ENCODE measurements at regions not wholly inside any gene's neighbourhood (a gene's known extent, or its start where the extent isn't known, plus 50 kb on each side); places are given as distances from the start of the nearest gene placed in this dataset.

GRCh38 chr15:95470997-95471689, 859.4 kb upstream of the NR2F2 start:
- DNase-seq, result no peak

- DNase-seq, result no peak
These were observed 858.8 kb upstream of the NR2F2 start for GRCh38 chr15:95471690-95472086.

GRCh38 chr15:95475067-95475466, 855.4 kb upstream of the NR2F2 start:
- no peak for DNase-seq

GRCh38 chr15:95479308-95479707, 851.2 kb upstream of the NR2F2 start:
- DNase-seq, result no peak

- DNase-seq, result no peak
These were observed 845.1 kb upstream of the NR2F2 start for GRCh38 chr15:95485367-95485766.

- no peak for DNase-seq
These were observed 844.3 kb upstream of the NR2F2 start for GRCh38 chr15:95486224-95486623.

- no peak for DNase-seq
These were observed 841.4 kb upstream of the NR2F2 start for GRCh38 chr15:95489103-95489502.

- no peak for DNase-seq
These were observed 838.0 kb upstream of the NR2F2 start for GRCh38 chr15:95492388-95493070.

- no peak for DNase-seq
These were observed 835.4 kb upstream of the NR2F2 start for GRCh38 chr15:95494971-95495541.

GRCh38 chr15:95497634-95498033, 832.9 kb upstream of the NR2F2 start:
- DNase-seq, result no peak

GRCh38 chr15:95498961-95499360, 831.5 kb upstream of the NR2F2 start:
- DNase-seq, result no peak

- DNase-seq, result no peak
These were observed 831.1 kb upstream of the NR2F2 start for GRCh38 chr15:95499397-95499796.

GRCh38 chr15:95501865-95502264, 828.6 kb upstream of the NR2F2 start:
- DNase-seq, result no peak

GRCh38 chr15:95503107-95503506, 827.4 kb upstream of the NR2F2 start:
- DNase-seq, result no peak

- DNase-seq, result no peak
These were observed 826.8 kb upstream of the NR2F2 start for GRCh38 chr15:95503640-95504225.

GRCh38 chr15:95511671-95512070, 818.8 kb upstream of the NR2F2 start:
- DNase-seq, result no peak

GRCh38 chr15:95512906-95513305, 817.6 kb upstream of the NR2F2 start:
- no peak for DNase-seq

GRCh38 chr15:95519887-95520286, 810.6 kb upstream of the NR2F2 start:
- no peak for DNase-seq

- no peak for DNase-seq
These were observed 810.0 kb upstream of the NR2F2 start for GRCh38 chr15:95520511-95520910.

GRCh38 chr15:95520922-95521321, 809.6 kb upstream of the NR2F2 start:
- DNase-seq, result no peak

- DNase-seq, result no peak
These were observed 808.0 kb upstream of the NR2F2 start for GRCh38 chr15:95522533-95522932.

GRCh38 chr15:95528920-95529319, 801.6 kb upstream of the NR2F2 start:
- no peak for DNase-seq

- DNase-seq, result no peak
These were observed 793.9 kb upstream of the NR2F2 start for GRCh38 chr15:95536638-95537037.

GRCh38 chr15:95538693-95539092, 791.8 kb upstream of the NR2F2 start:
- DNase-seq, result no peak

Data from amniotic stem cell (primary cell).